ENCODE measurements at regions not wholly inside any gene's neighbourhood (a gene's known extent, or its start where the extent isn't known, plus 50 kb on each side); places are given as distances from the start of the nearest gene placed in this dataset.

GRCh38 chrX:5176766-5177165 is 1051.9 kb downstream of the NLGN4X start:
- no peak for TF ChIP-seq CSDC2 (CRISPR knock-in tag; IDR thresholded peaks at IDR 0.05)
- no peak for TF ChIP-seq PATZ1 (CRISPR knock-in tag; IDR thresholded peaks at IDR 0.05; ENCODE audit: borderline replicate concordance)
- TF ChIP-seq, protein P1, sequence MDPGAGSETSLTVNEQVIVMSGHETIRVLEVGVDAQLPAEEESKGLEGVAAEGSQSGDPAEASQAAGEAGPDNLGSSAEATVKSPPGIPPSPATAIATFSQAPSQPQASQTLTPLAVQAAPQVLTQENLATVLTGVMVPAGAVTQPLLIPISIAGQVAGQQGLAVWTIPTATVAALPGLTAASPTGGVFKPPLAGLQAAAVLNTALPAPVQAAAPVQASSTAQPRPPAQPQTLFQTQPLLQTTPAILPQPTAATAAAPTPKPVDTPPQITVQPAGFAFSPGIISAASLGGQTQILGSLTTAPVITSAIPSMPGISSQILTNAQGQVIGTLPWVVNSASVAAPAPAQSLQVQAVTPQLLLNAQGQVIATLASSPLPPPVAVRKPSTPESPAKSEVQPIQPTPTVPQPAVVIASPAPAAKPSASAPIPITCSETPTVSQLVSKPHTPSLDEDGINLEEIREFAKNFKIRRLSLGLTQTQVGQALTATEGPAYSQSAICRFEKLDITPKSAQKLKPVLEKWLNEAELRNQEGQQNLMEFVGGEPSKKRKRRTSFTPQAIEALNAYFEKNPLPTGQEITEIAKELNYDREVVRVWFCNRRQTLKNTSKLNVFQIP (CRISPR knock-in tag; IDR thresholded peaks at IDR 0.05; ENCODE audit: borderline replicate concordance, low read depth) = no peak
- no peak for TF ChIP-seq CREB5 (CRISPR knock-in tag; IDR thresholded peaks at IDR 0.05; ENCODE audit: low read depth)
- no peak for TF ChIP-seq OSR1 (CRISPR knock-in tag; IDR thresholded peaks at IDR 0.05)
- no peak for TF ChIP-seq ESRRG (CRISPR knock-in tag; IDR thresholded peaks at IDR 0.05)
- no peak for TF ChIP-seq ZFP30 (CRISPR knock-in tag; IDR thresholded peaks at IDR 0.05)
